ENCODE measurements at regions not wholly inside any gene's neighbourhood (a gene's known extent, or its start where the extent isn't known, plus 50 kb on each side); places are given as distances from the start of the nearest gene placed in this dataset.

GRCh38 chr20:41939659-41940058, 321.5 kb upstream of the CHD6 start (continued):
- TF ChIP-seq NFXL1 (IDR thresholded peaks at IDR 0.05; ENCODE audit: borderline replicate concordance) (no peak), ZNF384 (IDR thresholded peaks at IDR 0.05; ENCODE audit: borderline replicate concordance, low read depth, low read length) (no peak), ATF7 (IDR thresholded peaks at IDR 0.05; ENCODE audit: low read depth) (no peak), ELK1 (IDR thresholded peaks at IDR 0.05; ENCODE audit: low read depth, low read length) (no peak), IKZF2 (IDR thresholded peaks at IDR 0.05) (no peak)
- TF ChIP-seq, protein P1, sequence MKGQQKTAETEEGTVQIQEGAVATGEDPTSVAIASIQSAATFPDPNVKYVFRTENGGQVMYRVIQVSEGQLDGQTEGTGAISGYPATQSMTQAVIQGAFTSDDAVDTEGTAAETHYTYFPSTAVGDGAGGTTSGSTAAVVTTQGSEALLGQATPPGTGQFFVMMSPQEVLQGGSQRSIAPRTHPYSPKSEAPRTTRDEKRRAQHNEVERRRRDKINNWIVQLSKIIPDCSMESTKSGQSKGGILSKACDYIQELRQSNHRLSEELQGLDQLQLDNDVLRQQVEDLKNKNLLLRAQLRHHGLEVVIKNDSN (IDR thresholded peaks at IDR 0.05; ENCODE audit: borderline replicate concordance, extremely low read length, insufficient read depth, low read depth, low read length) = no peak
- TF ChIP-seq, protein P2, sequence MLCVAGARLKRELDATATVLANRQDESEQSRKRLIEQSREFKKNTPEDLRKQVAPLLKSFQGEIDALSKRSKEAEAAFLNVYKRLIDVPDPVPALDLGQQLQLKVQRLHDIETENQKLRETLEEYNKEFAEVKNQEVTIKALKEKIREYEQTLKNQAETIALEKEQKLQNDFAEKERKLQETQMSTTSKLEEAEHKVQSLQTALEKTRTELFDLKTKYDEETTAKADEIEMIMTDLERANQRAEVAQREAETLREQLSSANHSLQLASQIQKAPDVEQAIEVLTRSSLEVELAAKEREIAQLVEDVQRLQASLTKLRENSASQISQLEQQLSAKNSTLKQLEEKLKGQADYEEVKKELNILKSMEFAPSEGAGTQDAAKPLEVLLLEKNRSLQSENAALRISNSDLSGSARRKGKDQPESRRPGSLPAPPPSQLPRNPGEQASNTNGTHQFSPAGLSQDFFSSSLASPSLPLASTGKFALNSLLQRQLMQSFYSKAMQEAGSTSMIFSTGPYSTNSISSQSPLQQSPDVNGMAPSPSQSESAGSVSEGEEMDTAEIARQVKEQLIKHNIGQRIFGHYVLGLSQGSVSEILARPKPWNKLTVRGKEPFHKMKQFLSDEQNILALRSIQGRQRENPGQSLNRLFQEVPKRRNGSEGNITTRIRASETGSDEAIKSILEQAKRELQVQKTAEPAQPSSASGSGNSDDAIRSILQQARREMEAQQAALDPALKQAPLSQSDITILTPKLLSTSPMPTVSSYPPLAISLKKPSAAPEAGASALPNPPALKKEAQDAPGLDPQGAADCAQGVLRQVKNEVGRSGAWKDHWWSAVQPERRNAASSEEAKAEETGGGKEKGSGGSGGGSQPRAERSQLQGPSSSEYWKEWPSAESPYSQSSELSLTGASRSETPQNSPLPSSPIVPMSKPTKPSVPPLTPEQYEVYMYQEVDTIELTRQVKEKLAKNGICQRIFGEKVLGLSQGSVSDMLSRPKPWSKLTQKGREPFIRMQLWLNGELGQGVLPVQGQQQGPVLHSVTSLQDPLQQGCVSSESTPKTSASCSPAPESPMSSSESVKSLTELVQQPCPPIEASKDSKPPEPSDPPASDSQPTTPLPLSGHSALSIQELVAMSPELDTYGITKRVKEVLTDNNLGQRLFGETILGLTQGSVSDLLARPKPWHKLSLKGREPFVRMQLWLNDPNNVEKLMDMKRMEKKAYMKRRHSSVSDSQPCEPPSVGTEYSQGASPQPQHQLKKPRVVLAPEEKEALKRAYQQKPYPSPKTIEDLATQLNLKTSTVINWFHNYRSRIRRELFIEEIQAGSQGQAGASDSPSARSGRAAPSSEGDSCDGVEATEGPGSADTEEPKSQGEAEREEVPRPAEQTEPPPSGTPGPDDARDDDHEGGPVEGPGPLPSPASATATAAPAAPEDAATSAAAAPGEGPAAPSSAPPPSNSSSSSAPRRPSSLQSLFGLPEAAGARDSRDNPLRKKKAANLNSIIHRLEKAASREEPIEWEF (IDR thresholded peaks at IDR 0.05; ENCODE audit: insufficient replicate concordance, low read depth, low read length) = no peak
- TF ChIP-seq, protein P3, sequence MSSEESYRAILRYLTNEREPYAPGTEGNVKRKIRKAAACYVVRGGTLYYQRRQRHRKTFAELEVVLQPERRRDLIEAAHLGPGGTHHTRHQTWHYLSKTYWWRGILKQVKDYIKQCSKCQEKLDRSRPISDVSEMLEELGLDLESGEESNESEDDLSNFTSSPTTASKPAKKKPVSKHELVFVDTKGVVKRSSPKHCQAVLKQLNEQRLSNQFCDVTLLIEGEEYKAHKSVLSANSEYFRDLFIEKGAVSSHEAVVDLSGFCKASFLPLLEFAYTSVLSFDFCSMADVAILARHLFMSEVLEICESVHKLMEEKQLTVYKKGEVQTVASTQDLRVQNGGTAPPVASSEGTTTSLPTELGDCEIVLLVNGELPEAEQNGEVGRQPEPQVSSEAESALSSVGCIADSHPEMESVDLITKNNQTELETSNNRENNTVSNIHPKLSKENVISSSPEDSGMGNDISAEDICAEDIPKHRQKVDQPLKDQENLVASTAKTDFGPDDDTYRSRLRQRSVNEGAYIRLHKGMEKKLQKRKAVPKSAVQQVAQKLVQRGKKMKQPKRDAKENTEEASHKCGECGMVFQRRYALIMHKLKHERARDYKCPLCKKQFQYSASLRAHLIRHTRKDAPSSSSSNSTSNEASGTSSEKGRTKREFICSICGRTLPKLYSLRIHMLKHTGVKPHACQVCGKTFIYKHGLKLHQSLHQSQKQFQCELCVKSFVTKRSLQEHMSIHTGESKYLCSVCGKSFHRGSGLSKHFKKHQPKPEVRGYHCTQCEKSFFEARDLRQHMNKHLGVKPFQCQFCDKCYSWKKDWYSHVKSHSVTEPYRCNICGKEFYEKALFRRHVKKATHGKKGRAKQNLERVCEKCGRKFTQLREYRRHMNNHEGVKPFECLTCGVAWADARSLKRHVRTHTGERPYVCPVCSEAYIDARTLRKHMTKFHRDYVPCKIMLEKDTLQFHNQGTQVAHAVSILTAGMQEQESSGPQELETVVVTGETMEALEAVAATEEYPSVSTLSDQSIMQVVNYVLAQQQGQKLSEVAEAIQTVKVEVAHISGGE (CRISPR knock-in tag; IDR thresholded peaks at IDR 0.05) = no peak
